AG04449 (cell line): ENCODE measurements at regions not wholly inside any gene's neighbourhood (a gene's known extent, or its start where the extent isn't known, plus 50 kb on each side); places are given as distances from the start of the nearest gene placed in this dataset.

Source experiments
- CTCF ChIA-PET: fragments of 350-600 bp; formaldehyde crosslinking; extraction: SDS; loops from one replicate; lab custom pipeline; 2021; ENCODE audit warnings: antibody characterized with exemption; lab: Yijun Ruan, JAX
- POLR2A ChIA-PET: fragments of 400-600, 350-600 bp; formaldehyde crosslinking; extraction: SDS; loops from one replicate; lab custom pipeline; 2020; ENCODE audit warnings: antibody characterized with exemption, inconsistent platforms; lab: Yijun Ruan, JAX
- DNase-seq: peaks from one replicate; pipeline ENCODE4 v3.0.0-alpha.2; 2010; ENCODE audit warnings: low read depth, low spot score
- H3K4me3 ChIP-seq: 2 replicates; pipeline ENCODE4 v1.5.1; 2011; ENCODE audit warnings: low read depth, mild to moderate bottlenecking, control low read depth, low read length
- CTCF ChIP-seq: IDR thresholded peaks from one replicate; pipeline ENCODE4 v1.5.1; 2011; ENCODE audit warnings: mild to moderate bottlenecking, moderate library complexity, low read length, control low read depth, inconsistent platforms; ENCODE audit not compliant: insufficient read depth; ENCODE audit errors: missing control alignments

DNA sequence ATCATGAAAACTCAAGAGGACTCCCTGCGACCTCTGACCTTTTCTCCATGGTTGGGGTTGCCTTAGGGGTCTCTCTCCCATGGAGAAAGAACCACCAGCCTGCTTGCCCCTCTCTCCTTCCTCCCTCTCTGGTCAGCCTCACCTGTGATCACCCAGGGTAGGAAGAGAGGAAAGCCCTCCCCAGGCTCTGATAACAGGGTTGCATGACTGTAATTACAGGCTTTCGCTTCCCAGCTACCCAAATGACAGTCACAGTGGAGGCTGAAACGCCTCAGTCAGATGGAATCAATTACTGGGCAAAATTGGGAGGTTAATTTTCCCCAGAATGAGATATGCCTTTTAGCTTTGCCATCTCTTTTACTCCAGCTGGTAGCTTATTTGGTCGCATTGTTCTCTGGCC, 265.8 kb upstream of the SOX9 start:
- no peak for DNase-seq
- TF ChIP-seq CTCF: no peak
- ChIA-PET CTCF (no interaction called here), POLR2A (no interaction called here)
- H3K4me3 ChIP-seq: no peak overlapping the region

GRCh38 chr17:71864755-71865154, 256.1 kb upstream of the SOX9 start:
- TF ChIP-seq CTCF: no peak
- POLR2A ChIA-PET: no interaction called here

GRCh38 chr17:71866095-71866494, 254.7 kb upstream of the SOX9 start:
- ChIA-PET CTCF (no interaction called here), POLR2A (no interaction called here)
- DNase-seq: no peak
- no peak for TF ChIP-seq CTCF
- H3K4me3 ChIP-seq: no peak overlapping the region

More at GRCh38 chr17:71864755-71865154, 256.1 kb upstream of the SOX9 start:
- no peak overlapping the region for H3K4me3 ChIP-seq
- no peak for DNase-seq
- CTCF ChIA-PET: no interaction called here

GRCh38 chr17:71869293-71869692, 251.5 kb upstream of the SOX9 start:
- TF ChIP-seq CTCF: no peak
- H3K4me3 ChIP-seq: no peak overlapping the region
- CTCF ChIA-PET: no interaction called here
- POLR2A ChIA-PET: no interaction called here
- no peak for DNase-seq

DNA sequence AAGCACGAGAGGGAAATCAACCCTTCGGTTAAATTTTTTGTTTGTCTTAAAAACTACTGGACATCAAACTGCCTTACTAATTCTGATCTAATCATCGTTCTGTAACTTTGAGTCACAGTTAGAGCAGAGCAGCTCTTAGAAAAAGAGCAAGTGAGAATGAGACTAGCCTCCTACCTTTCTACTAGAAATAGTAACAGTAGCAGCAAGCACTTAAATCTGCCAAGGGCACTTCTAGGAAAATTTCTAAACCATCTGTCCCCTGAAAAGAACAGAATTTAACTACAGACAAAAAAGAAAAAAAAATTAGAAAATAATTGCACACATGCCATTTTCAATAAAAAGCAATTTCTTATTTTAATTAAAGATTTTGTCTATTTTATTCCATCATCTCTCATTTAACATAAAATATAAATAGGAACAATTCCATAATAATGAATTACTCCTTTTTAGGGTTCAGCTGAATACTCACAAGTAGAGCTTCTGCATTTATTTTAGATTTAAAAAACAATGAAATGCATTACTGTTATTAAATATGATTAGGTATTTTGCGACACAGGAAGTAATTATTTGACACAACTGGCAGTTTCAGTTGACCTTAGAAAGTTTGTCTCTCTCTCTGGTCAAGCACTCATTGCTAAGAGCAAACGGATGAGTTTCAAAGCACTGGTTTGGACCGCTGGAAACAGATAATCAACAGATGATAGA, 250.8 kb upstream of the SOX9 start:
- H3K4me3 ChIP-seq: no peak overlapping the region
- ChIA-PET POLR2A (no interaction called here), CTCF (no interaction called here)
- no peak for DNase-seq
- TF ChIP-seq CTCF: no peak

DNA sequence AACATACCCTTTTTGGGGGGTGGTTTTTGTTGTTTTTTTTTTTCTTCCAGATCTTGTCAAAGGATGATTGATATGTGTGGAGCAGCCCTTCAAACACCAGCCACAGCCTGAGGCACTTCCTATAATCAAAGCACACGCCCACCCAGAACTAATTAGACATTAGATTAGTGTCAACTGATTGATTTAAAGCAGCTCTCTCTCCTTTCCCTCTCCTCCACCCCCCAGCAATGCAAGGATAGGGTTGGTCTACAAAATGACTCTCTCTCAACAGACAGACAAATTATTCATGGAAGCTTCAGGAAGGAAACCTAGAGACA, 250.3 kb upstream of the SOX9 start:
- POLR2A ChIA-PET: no interaction called here
- no peak overlapping the region for H3K4me3 ChIP-seq
- DNase-seq: no peak
- CTCF ChIA-PET: no interaction called here
- TF ChIP-seq CTCF: no peak
